CD8-positive, alpha-beta memory T cell (primary cell): ENCODE measurements at regions not wholly inside any gene's neighbourhood (a gene's known extent, or its start where the extent isn't known, plus 50 kb on each side); places are given as distances from the start of the nearest gene placed in this dataset.
"Not testable (repeated sequence)": the region's sequence is repeated elsewhere in the genome, so short reads cannot be mapped to it uniquely, and the experiment has no call there.

Experiments used
- CTCF ChIA-PET: fragments of 350-600 bp; sonication (Branson Sonifier 250); formaldehyde crosslinking; loops from one replicate; lab custom pipeline; 2021; ENCODE audit warnings: antibody characterized with exemption; lab: Charles Lee
- POLR2A ChIA-PET: fragments of 350-600 bp; sonication (Branson Sonifier 250); formaldehyde crosslinking; loops from one replicate; lab custom pipeline; 2021; ENCODE audit warnings: antibody characterized with exemption; lab: Charles Lee
- DNase-seq, 5 donors: peaks; one replicate each; pipeline versions ENCODE4 v3.0.0 to v3.0.0-alpha.2; 2020 to 2022; ENCODE audit warnings: mixed read lengths in 1 of 5
- H3K27ac ChIP-seq: one replicate; pipeline ENCODE4 v1.7.0; 2013; ENCODE audit warnings: low read depth, mild to moderate bottlenecking, low read length, moderate library complexity
- H3K27me3 ChIP-seq: 2 replicates; pipeline ENCODE4 v1.7.0; 2013; ENCODE audit warnings: low read length, mild to moderate bottlenecking; ENCODE audit not compliant: insufficient read depth, poor library complexity, severe bottlenecking
- H3K36me3 ChIP-seq: 2 replicates; pipeline ENCODE4 v1.7.0; 2013; ENCODE audit warnings: mild to moderate bottlenecking, low read length, moderate library complexity; ENCODE audit not compliant: insufficient read depth
- H3K4me1 ChIP-seq: 2 replicates; pipeline ENCODE4 v1.7.0; 2013; ENCODE audit warnings: mild to moderate bottlenecking, low read length, moderate library complexity; ENCODE audit not compliant: insufficient read depth
- H3K4me3 ChIP-seq: 2 replicates; pipeline ENCODE4 v1.7.0; 2013; ENCODE audit warnings: mild to moderate bottlenecking, low read length
- H3K9me3 ChIP-seq: 2 replicates; pipeline ENCODE4 v1.7.0; 2013; ENCODE audit warnings: mild to moderate bottlenecking, low read length
- H3K27ac Mint-ChIP-seq, 8 donors: one replicate each; pipeline ENCODE4 v1.8.0; 2020 to 2021; ENCODE audit warnings: mixed read lengths in 8 of 8, mild to moderate bottlenecking in 6 of 8, inconsistent platforms in 3 of 8, moderate library complexity in 3 of 8
- H3K27me3 Mint-ChIP-seq, 2 donors: one replicate each; pipeline ENCODE4 v1.8.0; 2020 to 2021; ENCODE audit warnings: mixed read lengths in 2 of 2, mild to moderate bottlenecking in 1 of 2, moderate library complexity in 1 of 2
- H3K36me3 Mint-ChIP-seq, 3 donors: one replicate each; pipeline ENCODE4 v1.8.0; 2020 to 2021; ENCODE audit warnings: mixed read lengths in 3 of 3, inconsistent platforms in 1 of 3, mild to moderate bottlenecking in 1 of 3
- H3K4me1 Mint-ChIP-seq, 3 donors: one replicate each; pipeline ENCODE4 v1.8.0; 2020 to 2021; ENCODE audit warnings: mixed read lengths in 3 of 3, inconsistent platforms in 1 of 3, mild to moderate bottlenecking in 1 of 3
- H3K4me3 Mint-ChIP-seq, 7 donors: one replicate each; pipeline ENCODE4 v1.8.0; 2020 to 2021; ENCODE audit warnings: mixed read lengths in 7 of 7, mild to moderate bottlenecking in 6 of 7, moderate library complexity in 4 of 7, inconsistent platforms in 2 of 7
- H3K9me3 Mint-ChIP-seq, 5 donors: one replicate each; pipeline ENCODE4 v1.8.0; 2020 to 2022; ENCODE audit warnings: mixed read lengths in 5 of 5, mild to moderate bottlenecking in 3 of 5, moderate library complexity in 2 of 5, inconsistent platforms in 1 of 5

DNA sequence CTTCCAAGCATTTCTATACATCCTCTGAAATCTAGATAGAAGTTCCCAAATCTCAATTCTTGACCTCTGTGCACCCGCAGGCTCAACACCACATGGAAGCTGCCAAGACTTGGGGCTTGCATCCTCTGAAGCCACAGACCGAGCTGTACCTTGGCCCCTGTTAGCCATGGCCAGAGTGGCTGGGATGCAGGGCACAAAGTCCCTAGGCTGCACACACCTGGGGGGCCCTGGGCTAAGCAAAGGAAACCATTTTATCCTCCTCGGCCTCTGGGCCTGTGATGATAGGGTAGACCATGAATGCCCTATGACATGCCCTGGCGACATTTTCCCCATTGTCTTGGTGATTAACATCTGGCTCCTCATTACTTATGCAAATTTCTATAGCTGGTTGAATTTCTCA is 97.1 kb upstream of the CCDC39 start:
- no peak for DNase-seq
- peaks cover 4% of the 10 kb centered on the region for H3K9me3 ChIP-seq
- no peaks in the 10 kb centered on the region for H3K4me1 ChIP-seq
- ChIA-PET POLR2A (no interaction called here), CTCF (no interaction called here)
- Mint-ChIP-seq H3K36me3 (peaks cover 0 to 4% (median 4%) of the 10 kb centered on the region in 3 donors), H3K9me3 (peaks cover 42 to 56% (median 46%) of the 10 kb centered on the region in 5 donors), H3K4me1 (no peaks in the 10 kb centered on the region), H3K27me3 (no peaks in the 10 kb centered on the region), H3K27ac (no peak overlapping the region), H3K4me3 (no peak overlapping the region)
- no peaks in the 10 kb centered on the region for H3K36me3 ChIP-seq
- no peaks in the 10 kb centered on the region for H3K27me3 ChIP-seq
- no peak overlapping the region for H3K4me3 ChIP-seq
- H3K27ac ChIP-seq = no peak overlapping the region

DNA sequence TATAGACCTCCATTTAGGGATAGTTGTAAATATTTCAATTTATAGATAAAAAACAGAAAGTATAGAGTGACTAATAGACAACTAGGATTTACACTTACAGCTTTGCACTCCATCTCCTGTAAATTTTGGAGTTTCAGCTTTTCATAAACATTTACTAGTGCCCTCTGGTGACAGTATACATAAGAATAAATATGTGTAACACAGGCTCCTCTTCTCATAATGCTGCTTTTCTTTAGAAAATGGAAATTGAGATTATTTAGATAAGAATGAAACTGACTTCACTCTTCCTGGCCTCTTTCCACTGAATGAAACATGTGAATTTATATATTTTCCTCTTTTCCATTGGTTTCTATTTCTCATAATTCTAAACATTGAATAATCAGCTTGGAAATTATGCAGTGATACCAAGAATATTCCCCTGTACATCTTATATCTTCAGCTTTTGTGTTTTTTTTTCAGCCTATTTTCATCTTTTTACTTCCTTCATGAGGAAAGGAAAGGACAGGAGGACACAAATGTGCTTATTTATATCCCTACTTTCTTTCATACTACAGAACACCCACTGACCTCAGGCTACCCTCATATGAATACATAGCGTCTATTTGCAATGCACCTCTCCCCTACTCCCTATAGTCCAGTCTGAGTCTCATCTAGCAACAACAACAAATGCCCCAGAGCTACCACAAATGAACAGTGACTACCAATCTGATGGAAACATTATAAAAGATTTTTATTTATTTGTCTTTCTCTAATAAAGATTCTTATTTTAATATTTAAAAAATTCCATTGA is 103.1 kb upstream of the CCDC39 start:
- Mint-ChIP-seq H3K4me1 (no peaks in the 10 kb centered on the region), H3K4me3 (no peak overlapping the region), H3K27ac (no peak overlapping the region), H3K36me3 (peaks cover 0 to 4% (median 0%) of the 10 kb centered on the region in 3 donors), H3K9me3 (peaks cover 29 to 36% (median 30%) of the 10 kb centered on the region in 5 donors), H3K27me3 (peaks cover 0 to 2% of the 10 kb centered on the region in 2 donors)
- H3K4me3 ChIP-seq = no peak overlapping the region
- CTCF ChIA-PET = interaction anchor here (0.6 kb wide), 1 partner anchor 17 kb away, joined by 3 read pairs; no protein-coding TSS in a partner anchor
- no peak overlapping the region for H3K27ac ChIP-seq
- no peak for DNase-seq
- peaks cover 4% of the 10 kb centered on the region for H3K9me3 ChIP-seq
- no peaks in the 10 kb centered on the region for H3K36me3 ChIP-seq
- H3K27me3 ChIP-seq = no peaks in the 10 kb centered on the region
- POLR2A ChIA-PET = no interaction called here
- H3K4me1 ChIP-seq = no peaks in the 10 kb centered on the region

DNA sequence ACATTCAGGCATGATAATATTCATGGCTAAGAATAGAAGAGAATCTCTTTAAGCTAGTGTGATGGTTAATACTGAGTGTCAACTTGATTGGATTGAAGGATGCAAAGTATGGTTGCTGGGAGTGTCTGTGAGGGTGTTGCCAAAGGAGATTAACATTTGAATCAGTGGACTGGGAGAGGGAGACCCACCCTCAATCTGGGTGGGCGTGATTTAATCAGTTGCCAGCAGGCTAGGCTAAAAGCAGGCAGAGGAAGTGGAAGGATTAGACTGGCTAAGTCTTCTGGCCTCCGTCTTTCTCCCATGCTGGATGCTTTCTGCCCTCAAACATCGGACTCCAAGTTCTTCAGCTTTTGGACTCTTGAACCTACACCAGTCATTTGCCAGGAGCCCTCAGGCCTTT is 106.9 kb upstream of the CCDC39 start:
- H3K4me3 Mint-ChIP-seq, H3K27ac ChIP-seq, H3K27me3 Mint-ChIP-seq, H3K27ac Mint-ChIP-seq, H3K9me3 Mint-ChIP-seq, H3K4me3 ChIP-seq, DNase-seq, H3K27me3 ChIP-seq, H3K4me1 Mint-ChIP-seq, H3K36me3 Mint-ChIP-seq, H3K4me1 ChIP-seq, H3K9me3 ChIP-seq, POLR2A ChIA-PET, H3K36me3 ChIP-seq, CTCF ChIA-PET: not testable (repeated sequence)

DNA sequence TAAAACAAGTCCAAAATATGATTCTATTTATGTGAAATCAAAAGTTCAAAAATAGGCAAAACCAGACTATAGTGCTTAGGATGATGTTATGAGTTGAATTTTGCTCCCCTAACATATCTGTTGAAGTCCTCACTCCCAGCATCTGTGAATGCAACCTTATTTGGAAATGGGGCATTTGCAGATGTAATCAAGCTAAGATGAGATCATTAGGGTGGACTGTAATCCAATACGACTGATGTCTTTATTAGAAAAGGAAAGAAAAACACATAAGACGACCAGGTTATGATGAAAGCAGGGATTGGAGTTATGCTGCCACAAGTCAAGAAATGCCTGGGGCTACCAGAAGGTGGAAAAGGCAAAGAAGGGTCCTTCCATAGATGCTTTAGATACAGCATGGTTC is 110.5 kb upstream of the CCDC39 start:
- Histone ChIP-seq H3K4me3 (no peak overlapping the region), H3K4me1 (no peaks in the 10 kb centered on the region), H3K9me3 (no peaks in the 10 kb centered on the region), H3K27me3 (no peaks in the 10 kb centered on the region), H3K27ac (no peak overlapping the region), H3K36me3 (no peaks in the 10 kb centered on the region)
- Mint-ChIP-seq H3K4me3 (no peak overlapping the region), H3K27me3 (peaks cover 0 to 4% of the 10 kb centered on the region in 2 donors), H3K9me3 (no peaks in the 10 kb centered on the region), H3K36me3 (no peaks in the 10 kb centered on the region), H3K4me1 (no peaks in the 10 kb centered on the region), H3K27ac (no peak overlapping the region)
- CTCF ChIA-PET = no interaction called here
- POLR2A ChIA-PET = no interaction called here
- DNase-seq = no peak

DNA sequence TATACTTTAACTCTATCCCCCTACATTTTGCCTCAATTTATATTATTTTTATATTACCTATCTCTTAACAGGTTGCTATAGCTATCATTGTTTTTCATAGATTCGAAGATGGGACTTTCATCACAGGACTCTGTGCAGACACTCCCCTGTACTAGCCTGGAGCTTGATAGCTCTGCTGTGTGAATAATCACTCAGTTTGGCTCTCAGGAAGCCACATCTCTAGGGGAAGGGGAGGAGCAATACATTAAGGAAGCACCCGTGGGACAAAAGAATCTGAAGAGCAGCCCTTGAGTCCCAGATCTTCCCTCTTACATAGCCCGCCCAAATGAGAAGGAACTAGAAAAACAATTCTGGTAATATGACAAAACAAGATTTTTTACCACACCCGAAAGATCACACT is 114.3 kb upstream of the FXR1 start:
- H3K4me1 ChIP-seq = no peaks in the 10 kb centered on the region
- no peak overlapping the region for H3K27ac ChIP-seq
- Mint-ChIP-seq H3K27me3 (peaks cover 7 to 12% of the 10 kb centered on the region in 2 donors), H3K36me3 (no peaks in the 10 kb centered on the region), H3K4me3 (no peak overlapping the region), H3K4me1 (no peaks in the 10 kb centered on the region), H3K9me3 (no peaks in the 10 kb centered on the region), H3K27ac (no peak overlapping the region)
- ChIA-PET CTCF (no interaction called here), POLR2A (no interaction called here)
- no peaks in the 10 kb centered on the region for H3K36me3 ChIP-seq
- H3K9me3 ChIP-seq = no peaks in the 10 kb centered on the region
- H3K27me3 ChIP-seq = no peaks in the 10 kb centered on the region
- no peak overlapping the region for H3K4me3 ChIP-seq
- DNase-seq = no peak

DNA sequence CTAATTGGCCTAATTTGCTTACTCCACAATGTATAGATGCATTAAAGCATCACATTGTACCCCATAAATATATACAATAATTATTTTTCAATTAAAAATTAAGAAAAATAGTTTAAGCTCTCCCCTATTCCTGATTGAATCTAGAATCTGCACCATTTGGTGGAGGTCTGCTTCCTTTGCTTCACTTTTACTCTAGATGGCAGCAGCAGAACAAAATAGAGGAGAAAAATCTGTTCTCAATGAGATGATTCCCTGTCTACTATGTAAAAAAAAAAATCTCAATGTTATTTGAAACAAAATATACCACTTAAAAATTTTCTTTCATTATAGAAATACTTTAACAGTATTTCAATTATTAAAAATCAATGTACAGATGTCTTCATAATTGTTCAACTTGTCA is 109.6 kb upstream of the FXR1 start:
- H3K4me3 Mint-ChIP-seq = no peak overlapping the region
- no peaks in the 10 kb centered on the region for H3K9me3 Mint-ChIP-seq
- no peaks in the 10 kb centered on the region for H3K36me3 ChIP-seq
- no peak for DNase-seq
- no peak overlapping the region for H3K27ac ChIP-seq
- H3K36me3 Mint-ChIP-seq = no peaks in the 10 kb centered on the region
- no peak overlapping the region for H3K27ac Mint-ChIP-seq
- no peaks in the 10 kb centered on the region for H3K27me3 ChIP-seq
- POLR2A ChIA-PET = no interaction called here
- H3K9me3 ChIP-seq = no peaks in the 10 kb centered on the region
- H3K4me1 ChIP-seq = no peaks in the 10 kb centered on the region
- CTCF ChIA-PET = no interaction called here
- no peak overlapping the region for H3K4me3 ChIP-seq
- peaks cover 3 to 5% of the 10 kb centered on the region in 2 donors for H3K27me3 Mint-ChIP-seq
- no peaks in the 10 kb centered on the region for H3K4me1 Mint-ChIP-seq

DNA sequence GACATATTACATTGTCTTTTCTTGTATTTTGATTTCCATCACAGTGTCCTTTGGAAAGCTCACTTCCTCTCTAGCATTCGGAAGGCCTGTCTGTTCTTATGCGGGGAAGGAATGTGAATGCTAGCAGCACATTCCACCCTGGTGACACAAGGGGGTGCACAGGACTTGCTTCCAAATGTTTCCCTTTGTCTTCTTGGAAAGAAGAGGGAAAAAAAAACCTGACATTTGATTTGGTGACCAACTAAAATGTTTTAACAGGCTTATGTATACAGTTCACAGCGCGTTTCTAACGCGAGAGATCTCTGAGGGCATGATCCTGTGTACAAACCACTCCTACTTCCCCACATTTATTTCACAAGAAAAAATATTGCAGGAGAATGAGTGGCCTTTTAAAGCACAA is 107.6 kb upstream of the FXR1 start:
- Histone ChIP-seq H3K27me3 (no peaks in the 10 kb centered on the region), H3K27ac (no peak overlapping the region), H3K4me3 (no peak overlapping the region), H3K9me3 (no peaks in the 10 kb centered on the region), H3K36me3 (no peaks in the 10 kb centered on the region), H3K4me1 (no peaks in the 10 kb centered on the region)
- H3K4me3 Mint-ChIP-seq = no peak overlapping the region
- H3K27ac Mint-ChIP-seq = no peak overlapping the region
- peaks cover 0 to 1% of the 10 kb centered on the region in 2 donors for H3K27me3 Mint-ChIP-seq
- no peak for DNase-seq
- POLR2A ChIA-PET = no interaction called here
- no peaks in the 10 kb centered on the region for H3K9me3 Mint-ChIP-seq
- H3K4me1 Mint-ChIP-seq = no peaks in the 10 kb centered on the region
- H3K36me3 Mint-ChIP-seq = no peaks in the 10 kb centered on the region
- CTCF ChIA-PET = no interaction called here

DNA sequence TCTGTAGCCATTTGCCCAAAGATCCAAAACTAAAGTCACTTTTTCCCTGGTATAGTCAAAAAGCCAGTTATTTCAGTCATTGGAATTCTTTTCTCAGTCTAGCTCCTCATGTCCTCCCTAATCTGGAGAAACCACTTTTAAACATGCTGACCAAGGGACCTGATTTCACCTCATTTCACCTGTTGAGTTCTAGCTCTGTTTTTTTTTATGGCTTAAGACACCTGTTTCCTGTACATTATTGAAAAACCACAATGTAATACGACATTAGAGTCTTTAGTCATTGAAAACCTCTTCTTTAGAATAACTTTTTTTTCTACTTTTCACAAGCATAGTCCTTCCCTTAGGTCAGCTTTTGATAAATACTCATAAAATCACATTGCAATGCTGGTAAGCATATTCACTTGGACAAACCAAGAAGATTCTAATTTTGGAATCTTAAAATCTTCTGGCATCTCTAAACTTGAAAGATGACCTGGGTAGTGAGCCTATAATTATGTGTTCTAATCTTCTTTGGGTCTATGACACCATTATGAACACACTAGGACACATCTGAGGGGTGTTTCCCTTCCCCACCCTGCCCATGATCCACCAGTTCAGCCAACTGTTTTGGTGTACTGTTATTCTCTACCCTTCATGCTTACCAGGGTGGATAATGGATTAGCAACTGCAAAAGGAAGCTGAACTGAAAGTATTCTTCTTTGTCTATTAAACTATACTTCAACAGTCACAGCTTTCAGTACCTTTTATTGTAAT is 103.5 kb upstream of the FXR1 start:
- Mint-ChIP-seq H3K27ac (no peak overlapping the region), H3K9me3 (no peaks in the 10 kb centered on the region), H3K27me3 (peaks cover 0 to 7% of the 10 kb centered on the region in 2 donors), H3K36me3 (no peaks in the 10 kb centered on the region), H3K4me3 (no peak overlapping the region), H3K4me1 (no peaks in the 10 kb centered on the region)
- Histone ChIP-seq H3K4me3 (no peak overlapping the region), H3K27ac (no peak overlapping the region), H3K4me1 (no peaks in the 10 kb centered on the region), H3K9me3 (no peaks in the 10 kb centered on the region), H3K36me3 (no peaks in the 10 kb centered on the region), H3K27me3 (no peaks in the 10 kb centered on the region)
- CTCF ChIA-PET = no interaction called here
- POLR2A ChIA-PET = no interaction called here
- DNase-seq = no peak
